Chondrocyte (in vitro differentiated cells): ENCODE measurements at regions not wholly inside any gene's neighbourhood (a gene's known extent, or its start where the extent isn't known, plus 50 kb on each side); places are given as distances from the start of the nearest gene placed in this dataset.

Experiments used
- DNase-seq: peaks from one replicate; pipeline ENCODE4 v3.0.0; 2021; ENCODE audit warnings: mixed read lengths, low spot score
- H3K27ac Mint-ChIP-seq: one replicate; pipeline ENCODE4 v1.8.0; 2021; ENCODE audit warnings: mild to moderate bottlenecking, moderate library complexity, mixed read lengths; ENCODE audit not compliant: unreplicated experiment
- H3K27me3 Mint-ChIP-seq: 2 replicates; pipeline ENCODE4 v1.8.0; 2021; ENCODE audit warnings: low read depth, mixed read lengths
- H3K36me3 Mint-ChIP-seq: 2 replicates; pipeline ENCODE4 v1.8.0; 2021; ENCODE audit warnings: low read depth, mixed read lengths
- H3K4me1 Mint-ChIP-seq: 2 replicates; pipeline ENCODE4 v1.8.0; 2021; ENCODE audit warnings: low read depth, mild to moderate bottlenecking, mixed read lengths
- H3K4me3 Mint-ChIP-seq: one replicate; pipeline ENCODE4 v1.8.0; 2021; ENCODE audit warnings: mild to moderate bottlenecking, moderate library complexity, mixed read lengths; ENCODE audit not compliant: unreplicated experiment
- H3K9me3 Mint-ChIP-seq: 2 replicates; pipeline ENCODE4 v1.8.0; 2021; ENCODE audit warnings: low read depth, mixed read lengths
- TF ChIP-seq, protein P1 (sequence below): fragments of 200-600 bp; sonication (generic); IDR thresholded peaks from 2 replicates; pipeline ENCODE4 v1.5.0; 2021; ENCODE audit warnings: antibody characterized with exemption, mild to moderate bottlenecking, moderate library complexity

DNA sequence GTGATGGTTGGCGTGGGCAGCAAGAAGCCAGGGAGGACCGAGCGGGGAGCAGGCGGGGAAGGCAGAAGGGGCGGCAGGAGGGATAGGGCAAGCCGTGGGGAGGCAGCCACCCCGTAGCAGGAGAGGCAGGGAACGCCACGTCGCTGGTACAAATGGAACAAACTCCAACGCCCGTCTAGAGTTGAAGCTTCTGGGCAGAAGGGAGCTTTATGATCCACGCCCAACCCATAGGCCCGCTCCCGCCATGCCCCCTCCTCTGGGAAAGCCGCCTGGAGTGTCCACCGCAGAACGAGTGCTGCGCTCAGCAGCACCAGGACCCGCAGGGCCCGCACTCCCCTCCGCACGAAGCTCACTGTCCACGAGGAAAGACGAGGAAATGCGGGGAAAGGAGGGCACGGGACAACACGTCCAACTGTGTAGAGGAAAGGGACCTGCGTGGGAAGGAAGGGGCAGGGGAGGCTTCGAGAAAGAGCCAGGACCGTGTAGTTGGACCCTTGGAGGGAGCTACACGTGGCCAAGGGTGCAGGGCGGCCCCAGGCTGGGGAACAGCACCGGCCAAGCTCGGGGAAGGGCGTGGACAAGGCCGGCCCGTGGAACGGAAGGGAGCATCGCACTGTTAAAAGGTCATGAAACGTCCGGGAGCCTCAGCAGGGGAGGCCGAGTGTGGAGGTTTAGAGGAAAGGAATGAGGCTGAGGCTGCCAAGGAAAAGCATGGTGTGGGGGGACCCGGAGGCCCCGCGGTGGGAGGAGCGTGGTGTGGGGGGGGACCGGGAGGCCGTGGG lies 204.0 kb downstream of the DLL1 start:
- DNase-seq: peak; percentile 84
- no peaks in the 10 kb centered on the region for H3K36me3 Mint-ChIP-seq
- TF ChIP-seq, protein P1, sequence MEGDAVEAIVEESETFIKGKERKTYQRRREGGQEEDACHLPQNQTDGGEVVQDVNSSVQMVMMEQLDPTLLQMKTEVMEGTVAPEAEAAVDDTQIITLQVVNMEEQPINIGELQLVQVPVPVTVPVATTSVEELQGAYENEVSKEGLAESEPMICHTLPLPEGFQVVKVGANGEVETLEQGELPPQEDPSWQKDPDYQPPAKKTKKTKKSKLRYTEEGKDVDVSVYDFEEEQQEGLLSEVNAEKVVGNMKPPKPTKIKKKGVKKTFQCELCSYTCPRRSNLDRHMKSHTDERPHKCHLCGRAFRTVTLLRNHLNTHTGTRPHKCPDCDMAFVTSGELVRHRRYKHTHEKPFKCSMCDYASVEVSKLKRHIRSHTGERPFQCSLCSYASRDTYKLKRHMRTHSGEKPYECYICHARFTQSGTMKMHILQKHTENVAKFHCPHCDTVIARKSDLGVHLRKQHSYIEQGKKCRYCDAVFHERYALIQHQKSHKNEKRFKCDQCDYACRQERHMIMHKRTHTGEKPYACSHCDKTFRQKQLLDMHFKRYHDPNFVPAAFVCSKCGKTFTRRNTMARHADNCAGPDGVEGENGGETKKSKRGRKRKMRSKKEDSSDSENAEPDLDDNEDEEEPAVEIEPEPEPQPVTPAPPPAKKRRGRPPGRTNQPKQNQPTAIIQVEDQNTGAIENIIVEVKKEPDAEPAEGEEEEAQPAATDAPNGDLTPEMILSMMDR: no peak
- no peak overlapping the region for H3K27ac Mint-ChIP-seq
- H3K9me3 Mint-ChIP-seq: no peaks in the 10 kb centered on the region
- peaks cover 24% of the 10 kb centered on the region for H3K27me3 Mint-ChIP-seq
- H3K4me3 Mint-ChIP-seq: no peak overlapping the region
- H3K4me1 Mint-ChIP-seq: peaks cover 5% of the 10 kb centered on the region

DNA sequence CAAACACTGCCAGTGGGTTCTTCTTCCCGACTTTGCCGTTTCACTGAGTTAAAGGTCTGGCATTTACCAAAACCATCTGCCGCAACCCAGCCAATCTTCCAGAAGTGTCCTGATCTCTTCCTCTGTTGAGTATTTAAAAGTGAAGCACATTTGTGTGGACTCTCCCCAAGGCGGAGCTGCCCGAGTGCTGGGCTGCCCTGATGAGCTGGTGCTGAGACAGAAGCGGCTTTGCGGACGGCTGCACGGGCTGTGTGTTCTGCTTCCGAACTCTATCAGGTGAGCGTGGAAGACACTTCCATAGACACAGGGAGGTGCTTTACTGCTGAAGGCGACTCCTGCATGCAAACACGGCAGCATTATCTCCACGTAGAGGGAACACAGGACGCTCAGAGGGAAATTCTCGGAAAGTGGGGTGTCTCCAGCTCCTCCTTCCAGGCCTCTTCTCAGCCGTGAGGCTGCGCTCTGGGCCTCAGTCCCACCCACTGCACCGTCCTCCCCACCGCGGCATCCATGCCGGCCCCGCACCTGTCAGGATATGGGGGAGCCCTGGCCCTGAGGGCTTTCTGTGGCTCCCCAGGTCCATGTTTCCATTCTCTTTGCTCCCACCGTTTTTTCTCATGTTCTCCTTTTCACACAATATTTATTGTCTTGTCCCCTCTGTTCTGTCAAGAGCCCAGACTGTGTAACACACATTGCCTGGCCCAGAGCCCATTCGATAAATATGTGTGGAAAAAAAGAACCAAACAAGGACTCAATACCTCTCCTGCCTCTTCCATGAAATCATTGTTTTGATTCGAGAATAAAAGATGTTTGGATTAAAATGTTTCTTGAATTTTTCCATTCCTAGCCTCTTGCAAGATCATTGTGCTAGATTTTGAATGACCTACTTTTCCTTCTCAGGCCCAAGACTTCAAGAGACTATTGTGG lies 205.1 kb downstream of the DLL1 start:
- DNase-seq: peak; percentile 81
- Mint-ChIP-seq H3K4me1 (peaks cover 5% of the 10 kb centered on the region), H3K9me3 (no peaks in the 10 kb centered on the region), H3K36me3 (no peaks in the 10 kb centered on the region), H3K27ac (no peak overlapping the region), H3K4me3 (no peak overlapping the region), H3K27me3 (peaks cover 27% of the 10 kb centered on the region)
- TF ChIP-seq, protein P1: no peak

DNA sequence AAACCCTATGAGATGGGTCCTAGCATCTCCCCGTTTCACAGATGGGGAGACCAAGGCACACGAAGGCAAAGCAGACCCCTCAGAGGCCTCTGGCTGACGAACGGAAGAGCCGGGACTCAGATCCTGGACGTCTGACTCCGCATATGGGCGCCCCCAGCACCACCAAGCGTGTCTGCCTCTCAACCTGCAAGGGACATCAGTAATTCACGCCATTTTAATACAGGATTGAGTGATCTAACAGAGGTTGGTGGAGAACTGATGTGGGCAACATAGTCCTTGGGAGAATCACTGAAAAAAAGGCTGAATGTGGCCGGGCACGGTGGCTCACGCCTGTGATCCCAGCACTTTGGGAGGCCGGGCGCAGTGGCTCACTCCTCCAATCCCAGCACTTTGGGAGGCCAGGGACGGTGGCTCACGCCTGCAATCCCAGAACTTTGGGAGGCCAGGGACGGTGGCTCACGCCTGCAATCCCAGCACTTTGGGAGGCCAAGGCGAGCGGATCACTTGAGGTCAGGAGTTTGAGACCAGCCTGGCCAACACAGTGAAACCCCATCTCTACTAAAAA lies 206.6 kb downstream of the DLL1 start:
- no peaks in the 10 kb centered on the region for H3K36me3 Mint-ChIP-seq
- peaks cover 33% of the 10 kb centered on the region for H3K27me3 Mint-ChIP-seq
- DNase-seq: no peak
- no peak overlapping the region for H3K4me3 Mint-ChIP-seq
- peaks cover 7% of the 10 kb centered on the region for H3K4me1 Mint-ChIP-seq
- no peak overlapping the region for H3K27ac Mint-ChIP-seq
- TF ChIP-seq, protein P1: no peak
- peaks cover under 1% of the 10 kb centered on the region for H3K9me3 Mint-ChIP-seq

DNA sequence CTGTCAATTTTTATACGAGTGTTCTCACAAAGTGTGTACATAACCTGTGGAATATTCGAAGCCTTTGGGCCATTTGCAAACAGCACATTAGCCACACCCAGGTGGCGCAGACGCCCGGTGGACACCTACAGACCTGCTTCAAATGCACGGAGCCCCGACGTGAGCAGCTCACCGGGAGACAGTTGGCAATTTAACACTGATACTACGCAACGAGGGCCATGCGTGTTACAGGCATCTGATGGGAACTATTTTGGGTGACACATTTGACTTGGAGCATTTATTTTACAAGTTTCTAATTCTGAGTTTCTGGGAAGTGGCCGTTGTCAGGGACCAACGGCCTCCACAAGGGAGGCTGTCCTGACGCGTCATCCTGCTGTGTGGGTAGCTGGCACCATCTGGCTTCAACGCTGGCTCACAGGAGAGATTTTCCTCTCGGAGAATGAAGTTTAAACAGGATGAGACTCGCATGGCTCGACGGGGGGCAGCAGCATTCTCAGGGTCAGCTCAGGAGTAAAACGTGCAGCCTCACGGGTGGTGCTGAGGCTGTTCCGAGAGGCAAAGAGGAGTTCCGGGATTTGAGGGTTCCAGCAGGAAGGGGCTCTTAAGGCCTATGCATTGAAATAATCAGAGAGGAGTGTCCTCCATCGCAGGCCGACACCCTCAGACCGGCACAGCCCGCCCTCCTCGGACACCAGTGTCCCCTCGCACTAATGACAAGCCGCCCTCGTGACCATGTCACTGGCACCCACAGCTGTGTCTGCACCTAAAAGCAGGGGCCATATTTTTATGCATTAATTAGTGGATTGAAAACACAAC lies 207.4 kb downstream of the DLL1 start:
- Mint-ChIP-seq H3K36me3 (no peaks in the 10 kb centered on the region), H3K4me1 (peaks cover 7% of the 10 kb centered on the region), H3K27ac (no peak overlapping the region), H3K4me3 (no peak overlapping the region), H3K9me3 (peaks cover 3% of the 10 kb centered on the region), H3K27me3 (peaks cover 34% of the 10 kb centered on the region)
- no peak for DNase-seq
- TF ChIP-seq, protein P1: no peak
